ENCODE measurements at regions not wholly inside any gene's neighbourhood (a gene's known extent, or its start where the extent isn't known, plus 50 kb on each side); places are given as distances from the start of the nearest gene placed in this dataset.
A peak's percentile ranks its signal among the peaks of the same experiment; 100 is the strongest.

GRCh38 chr3:25897019-25897418, 107.1 kb downstream of the OXSM start:
- no peak overlapping the region for H3K4me3 ChIP-seq (ENCODE audit: low read depth, low read length)
- CTCF ChIA-PET, result no interaction called here
- TF ChIP-seq, protein P1, sequence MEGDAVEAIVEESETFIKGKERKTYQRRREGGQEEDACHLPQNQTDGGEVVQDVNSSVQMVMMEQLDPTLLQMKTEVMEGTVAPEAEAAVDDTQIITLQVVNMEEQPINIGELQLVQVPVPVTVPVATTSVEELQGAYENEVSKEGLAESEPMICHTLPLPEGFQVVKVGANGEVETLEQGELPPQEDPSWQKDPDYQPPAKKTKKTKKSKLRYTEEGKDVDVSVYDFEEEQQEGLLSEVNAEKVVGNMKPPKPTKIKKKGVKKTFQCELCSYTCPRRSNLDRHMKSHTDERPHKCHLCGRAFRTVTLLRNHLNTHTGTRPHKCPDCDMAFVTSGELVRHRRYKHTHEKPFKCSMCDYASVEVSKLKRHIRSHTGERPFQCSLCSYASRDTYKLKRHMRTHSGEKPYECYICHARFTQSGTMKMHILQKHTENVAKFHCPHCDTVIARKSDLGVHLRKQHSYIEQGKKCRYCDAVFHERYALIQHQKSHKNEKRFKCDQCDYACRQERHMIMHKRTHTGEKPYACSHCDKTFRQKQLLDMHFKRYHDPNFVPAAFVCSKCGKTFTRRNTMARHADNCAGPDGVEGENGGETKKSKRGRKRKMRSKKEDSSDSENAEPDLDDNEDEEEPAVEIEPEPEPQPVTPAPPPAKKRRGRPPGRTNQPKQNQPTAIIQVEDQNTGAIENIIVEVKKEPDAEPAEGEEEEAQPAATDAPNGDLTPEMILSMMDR (IDR thresholded peaks at IDR 0.05; ENCODE audit: insufficient read depth, low read length, missing control alignments), result peak; percentile 20
- POLR2A ChIA-PET, result no interaction called here
- DNase-seq (ENCODE audit: low read depth, low spot score), result no peak

GRCh38 chr3:25899352-25900101, 109.6 kb downstream of the OXSM start:
- ChIA-PET POLR2A (no interaction called here), CTCF (no interaction called here)
- DNase-seq (ENCODE audit: low read depth, low spot score), result no peak
- H3K4me3 ChIP-seq (ENCODE audit: low read depth, low read length), result no peak overlapping the region
- TF ChIP-seq, protein P1 (IDR thresholded peaks at IDR 0.05; ENCODE audit: insufficient read depth, low read length, missing control alignments), result no peak

GRCh38 chr3:25900161-25900560, 110.3 kb downstream of the OXSM start:
- POLR2A ChIA-PET, result no interaction called here
- H3K4me3 ChIP-seq (ENCODE audit: low read depth, low read length), result no peak overlapping the region
- TF ChIP-seq, protein P1 (IDR thresholded peaks at IDR 0.05; ENCODE audit: insufficient read depth, low read length, missing control alignments), result no peak
- no peak for DNase-seq (ENCODE audit: low read depth, low spot score)
- CTCF ChIA-PET, result no interaction called here

GRCh38 chr3:25901796-25902195, 111.9 kb downstream of the OXSM start:
- CTCF ChIA-PET, result no interaction called here
- TF ChIP-seq, protein P1 (IDR thresholded peaks at IDR 0.05; ENCODE audit: insufficient read depth, low read length, missing control alignments), result no peak
- H3K4me3 ChIP-seq (ENCODE audit: low read depth, low read length), result no peak overlapping the region
- POLR2A ChIA-PET, result no interaction called here
- DNase-seq (ENCODE audit: low read depth, low spot score), result no peak

- TF ChIP-seq, protein P1 (IDR thresholded peaks at IDR 0.05; ENCODE audit: insufficient read depth, low read length, missing control alignments), result no peak
- CTCF ChIA-PET, result no interaction called here
Observed at GRCh38 chr3:25902586-25902985, 112.7 kb downstream of the OXSM start.

GRCh38 chr3:25903371-25904129, 113.7 kb downstream of the OXSM start:
- ChIA-PET CTCF (no interaction called here), POLR2A (no interaction called here)
- DNase-seq (ENCODE audit: low read depth, low spot score), result no peak
- no peak overlapping the region for H3K4me3 ChIP-seq (ENCODE audit: low read depth, low read length)
- TF ChIP-seq, protein P1 (IDR thresholded peaks at IDR 0.05; ENCODE audit: insufficient read depth, low read length, missing control alignments), result no peak

More at GRCh38 chr3:25902586-25902985, 112.7 kb downstream of the OXSM start:
- H3K4me3 ChIP-seq (ENCODE audit: low read depth, low read length), result no peak overlapping the region
- POLR2A ChIA-PET, result no interaction called here
- DNase-seq (ENCODE audit: low read depth, low spot score), result no peak
